Esophagus (tissue), 2 donors: ENCODE measurements at regions not wholly inside any gene's neighbourhood (a gene's known extent, or its start where the extent isn't known, plus 50 kb on each side); places are given as distances from the start of the nearest gene placed in this dataset.

Experiments used
- H3K27ac ChIP-seq, 2 donors: one replicate each; pipeline ENCODE4 v1.5.1; 2013; ENCODE audit warnings: low read depth in 2 of 2, mild to moderate bottlenecking in 2 of 2, inconsistent platforms in 1 of 2, low read length in 1 of 2, moderate library complexity in 1 of 2
- H3K27me3 ChIP-seq, 2 donors: one replicate each; pipeline ENCODE4 v1.6.1; 2013; ENCODE audit warnings: low read length in 2 of 2, control low read depth in 1 of 2, mild to moderate bottlenecking in 1 of 2; ENCODE audit not compliant: insufficient read depth in 2 of 2, control insufficient read depth in 1 of 2
- H3K36me3 ChIP-seq, 2 donors: one replicate each; pipeline ENCODE4 v1.6.1; 2013; ENCODE audit warnings: low read length in 1 of 2; ENCODE audit not compliant: control insufficient read depth in 2 of 2, insufficient read depth in 2 of 2
- H3K4me1 ChIP-seq, 2 donors: one replicate each; pipeline ENCODE4 v1.6.1; 2013; ENCODE audit warnings: low read length in 1 of 2; ENCODE audit not compliant: control insufficient read depth in 2 of 2, insufficient read depth in 2 of 2
- H3K4me3 ChIP-seq, 2 donors: one replicate each; pipeline ENCODE4 v1.5.1; 2013; ENCODE audit warnings: low read length in 2 of 2, mild to moderate bottlenecking in 2 of 2, low read depth in 1 of 2, moderate library complexity in 1 of 2
- H3K9me3 ChIP-seq, 2 donors: one replicate each; pipeline ENCODE4 v1.6.1; 2013; ENCODE audit warnings: mild to moderate bottlenecking in 2 of 2, low read depth in 1 of 2, low read length in 1 of 2, moderate library complexity in 1 of 2; ENCODE audit not compliant: control insufficient read depth in 2 of 2, insufficient read depth in 1 of 2
- WGBS, 2 donors: extraction: QIAGEN DNeasy Blood & Tissue Kit; methylation state at CpG; one replicate each; pipeline ENCODE4 v1.1.7; 2013; 5-methylcytosine and 5-hydroxymethylcytosine counted together
- donor health status: healthy with polysubstance abuse.
- donor health status: Bipolar disorder and iron deficiency.

DNA sequence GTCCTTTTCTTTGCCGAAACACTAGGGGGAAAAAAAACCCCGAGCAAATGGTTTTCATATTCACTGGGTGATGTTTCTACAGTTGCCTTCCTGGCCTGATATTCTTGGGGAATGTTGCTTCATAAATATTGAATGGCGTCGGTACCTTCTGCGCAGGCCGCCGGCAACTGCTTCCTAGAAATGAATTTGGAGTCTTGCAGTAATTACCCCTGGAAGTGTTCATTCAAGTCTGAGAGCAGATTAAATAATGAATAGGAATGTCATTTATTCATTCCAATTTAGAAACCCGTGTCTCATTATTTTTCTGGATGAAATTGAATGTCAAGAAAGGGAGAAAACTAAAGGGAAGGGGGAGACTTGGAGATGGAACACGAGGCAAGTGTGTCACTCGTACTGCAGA, 179.4 kb upstream of the KCNG1 start:
- H3K4me1 ChIP-seq, result no peaks in the 10 kb centered on the region
- H3K27me3 ChIP-seq, result no peaks in the 10 kb centered on the region
- 83 to 84% methylated on average over 10 of the region's 10 CpGs for WGBS, 2 donors
- no peak overlapping the region for H3K4me3 ChIP-seq
- H3K36me3 ChIP-seq, result no peaks in the 10 kb centered on the region
- no peak overlapping the region for H3K27ac ChIP-seq
- no peaks in the 10 kb centered on the region for H3K9me3 ChIP-seq

- Histone ChIP-seq H3K27ac (no peak overlapping the region), H3K27me3 (no peaks in the 10 kb centered on the region), H3K9me3 (no peaks in the 10 kb centered on the region), H3K4me3 (no peak overlapping the region), H3K4me1 (no peaks in the 10 kb centered on the region), H3K36me3 (no peaks in the 10 kb centered on the region)
- 71% methylated on average over 6 of the region's 6 CpGs for WGBS, 2 donors
Observed at GRCh38 chr20:51199920-51200319, 177.0 kb upstream of the KCNG1 start.

DNA sequence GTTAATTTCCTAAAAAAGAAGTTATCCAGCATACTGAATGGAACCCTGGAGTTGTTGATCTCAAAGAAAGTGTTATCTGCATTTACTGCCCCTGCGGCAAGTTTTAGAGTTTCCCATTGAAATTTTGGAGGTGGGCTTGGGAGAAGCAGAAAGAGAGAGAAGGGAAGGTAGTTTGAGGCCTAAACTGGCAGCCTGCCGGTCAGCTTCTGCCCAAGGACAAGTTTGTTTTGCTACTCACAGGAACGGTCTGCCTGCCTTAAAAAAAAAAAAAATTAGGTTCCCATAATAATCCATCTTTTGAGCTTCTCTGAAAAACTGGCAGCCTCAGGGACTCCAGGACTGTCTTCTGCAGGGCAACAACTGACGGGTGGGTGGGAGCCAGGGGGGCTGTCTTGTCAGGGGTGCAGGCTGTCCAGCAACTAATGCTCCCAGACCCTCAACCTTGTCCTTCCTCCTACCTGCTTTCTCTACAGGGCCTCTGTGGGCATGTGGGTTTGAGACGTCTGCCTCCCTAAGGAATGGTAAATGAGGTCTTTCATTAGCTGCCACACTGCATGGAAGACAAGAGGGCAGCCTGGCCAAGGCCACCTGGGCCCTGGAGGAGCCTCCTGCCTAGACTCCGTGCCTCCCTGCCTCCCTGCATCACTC, 176.1 kb upstream of the KCNG1 start:
- peak overlapping the region in 1 of 2 donors; percentile 16 for H3K27ac ChIP-seq
- WGBS, 2 donors, result 61 to 70% methylated on average over 6 of the region's 6 CpGs
- H3K4me3 ChIP-seq, result no peak overlapping the region
- H3K4me1 ChIP-seq, result no peaks in the 10 kb centered on the region
- no peaks in the 10 kb centered on the region for H3K9me3 ChIP-seq
- no peaks in the 10 kb centered on the region for H3K36me3 ChIP-seq
- H3K27me3 ChIP-seq, result no peaks in the 10 kb centered on the region

GRCh38 chr20:51198238-51198637, 175.3 kb upstream of the KCNG1 start:
- no peak overlapping the region for H3K4me3 ChIP-seq
- H3K9me3 ChIP-seq, result no peaks in the 10 kb centered on the region
- no peaks in the 10 kb centered on the region for H3K36me3 ChIP-seq
- no peaks in the 10 kb centered on the region for H3K27me3 ChIP-seq
- H3K4me1 ChIP-seq, result no peaks in the 10 kb centered on the region
- no peak overlapping the region for H3K27ac ChIP-seq
- 83 to 85% methylated on average over 5 of the region's 5 CpGs for WGBS, 2 donors

DNA sequence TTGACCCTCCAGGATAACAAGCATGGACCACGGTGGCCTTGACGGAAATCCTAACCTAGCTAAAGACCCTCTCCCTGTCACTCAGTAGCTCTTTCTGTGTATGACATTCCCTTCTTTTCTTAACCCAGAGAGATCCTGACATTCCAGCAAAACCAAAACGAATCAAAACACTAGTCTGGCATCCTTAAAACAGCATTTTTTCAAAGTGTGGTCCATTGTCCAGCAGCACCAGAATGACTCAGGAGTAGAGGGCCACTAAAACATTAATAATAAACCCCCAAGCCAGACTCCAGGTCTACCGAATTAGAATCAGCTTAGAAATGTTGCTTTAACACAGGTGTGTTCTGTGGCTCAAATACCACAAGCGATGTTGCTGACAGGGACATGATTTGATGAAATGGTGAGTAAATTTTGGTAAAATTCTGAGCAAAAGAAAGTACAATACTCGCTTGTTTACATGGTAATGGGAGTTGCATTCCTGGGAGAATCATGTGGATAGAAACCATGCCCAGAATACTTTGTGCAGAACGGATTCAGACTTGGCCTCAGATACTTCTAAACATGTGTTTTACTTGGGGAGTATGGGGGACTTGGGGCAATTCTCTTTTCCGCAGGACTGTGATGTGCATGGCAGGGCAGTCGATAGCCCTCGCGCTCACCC, 174.2 kb upstream of the KCNG1 start:
- Histone ChIP-seq H3K27ac (no peak overlapping the region), H3K4me1 (no peaks in the 10 kb centered on the region), H3K9me3 (no peaks in the 10 kb centered on the region), H3K27me3 (no peaks in the 10 kb centered on the region), H3K36me3 (no peaks in the 10 kb centered on the region), H3K4me3 (no peak overlapping the region)
- WGBS, 2 donors, result 78 to 80% methylated on average over 11 of the region's 11 CpGs

DNA sequence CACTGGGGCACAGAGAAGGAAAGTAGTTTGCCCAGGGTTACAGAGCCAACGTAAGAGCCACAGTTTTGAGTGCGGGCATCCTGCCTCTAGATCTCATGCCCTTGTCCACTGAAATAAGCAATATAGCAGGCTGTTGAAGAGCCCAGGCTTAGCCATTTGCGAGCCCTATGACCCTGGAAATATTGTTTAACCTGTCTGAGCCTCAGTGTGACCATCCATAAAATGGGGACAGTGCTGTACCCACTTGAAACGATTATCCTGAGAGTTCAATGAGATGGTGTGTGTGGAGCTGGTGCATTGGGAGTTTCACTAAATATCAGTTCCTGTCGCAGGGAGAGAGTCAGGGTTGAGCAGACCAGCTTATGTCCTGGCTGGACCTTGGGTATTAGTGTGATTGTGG, 173.1 kb upstream of the KCNG1 start:
- Histone ChIP-seq H3K9me3 (no peaks in the 10 kb centered on the region), H3K4me1 (no peaks in the 10 kb centered on the region), H3K36me3 (no peaks in the 10 kb centered on the region), H3K27me3 (no peaks in the 10 kb centered on the region), H3K27ac (no peak overlapping the region), H3K4me3 (no peak overlapping the region)
- 81 to 84% methylated on average over 5 of the region's 5 CpGs for WGBS, 2 donors

GRCh38 chr20:51195419-51195901, 172.6 kb upstream of the KCNG1 start:
- H3K27me3 ChIP-seq, result no peaks in the 10 kb centered on the region
- H3K36me3 ChIP-seq, result no peaks in the 10 kb centered on the region
- WGBS, 2 donors, result 49 to 60% methylated on average over 10 of the region's 10 CpGs
- H3K4me1 ChIP-seq, result no peaks in the 10 kb centered on the region
- H3K4me3 ChIP-seq, result no peak overlapping the region
- H3K9me3 ChIP-seq, result no peaks in the 10 kb centered on the region
- no peak overlapping the region for H3K27ac ChIP-seq

DNA sequence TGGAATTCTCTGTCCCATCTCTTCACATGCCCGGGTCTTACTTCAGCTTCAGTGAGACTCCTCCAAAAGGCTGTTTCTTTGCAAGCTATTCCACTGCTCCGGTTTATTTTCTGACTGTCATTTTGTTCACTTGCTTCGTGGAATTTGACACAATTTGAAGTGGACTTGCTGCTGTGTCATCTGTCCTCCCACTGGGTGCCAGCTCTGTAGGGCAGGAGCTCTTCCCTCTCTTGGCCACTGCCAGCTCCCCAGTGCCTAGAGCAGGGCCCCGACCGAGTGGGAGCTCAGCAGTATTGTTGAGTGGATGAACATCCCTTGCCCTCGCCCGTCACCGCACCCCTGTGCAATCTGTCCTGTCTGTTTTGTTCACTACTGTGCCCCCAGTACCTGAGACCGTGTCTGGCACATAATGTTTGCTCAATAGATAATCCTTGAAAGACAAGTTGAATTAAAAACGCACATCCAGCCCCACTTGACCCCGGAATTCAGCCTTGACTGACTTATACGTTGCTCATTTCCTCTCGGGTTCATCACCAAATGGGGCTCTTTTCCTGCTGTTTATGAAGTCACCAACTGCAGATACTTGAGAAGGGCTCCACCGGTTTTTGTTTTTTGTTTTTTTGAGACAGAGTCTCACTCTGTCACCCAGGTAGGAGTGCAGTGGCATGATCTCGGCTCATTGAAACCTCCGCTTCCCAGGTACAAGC, 170.3 kb upstream of the KCNG1 start:
- Histone ChIP-seq H3K4me3 (no peak overlapping the region), H3K27me3 (no peaks in the 10 kb centered on the region), H3K9me3 (no peaks in the 10 kb centered on the region), H3K36me3 (no peaks in the 10 kb centered on the region), H3K4me1 (peaks cover 0 to 2% of the 10 kb centered on the region in 2 donors), H3K27ac (no peak overlapping the region)
- WGBS, 2 donors, result 73 to 82% methylated on average over 16 of the region's 16 CpGs

- WGBS, 2 donors, result 81 to 82% methylated on average over 12 of the region's 12 CpGs
- H3K36me3 ChIP-seq, result no peaks in the 10 kb centered on the region
- no peaks in the 10 kb centered on the region for H3K9me3 ChIP-seq
- H3K4me3 ChIP-seq, result no peak overlapping the region
- no peak overlapping the region for H3K27ac ChIP-seq
- peaks cover 0 to 2% of the 10 kb centered on the region in 2 donors for H3K4me1 ChIP-seq
- H3K27me3 ChIP-seq, result no peaks in the 10 kb centered on the region
Observed at GRCh38 chr20:51190783-51191180, 167.9 kb upstream of the KCNG1 start.
